AG04449 (cell line): ENCODE measurements at regions not wholly inside any gene's neighbourhood (a gene's known extent, or its start where the extent isn't known, plus 50 kb on each side); places are given as distances from the start of the nearest gene placed in this dataset.

ENCODE experiments used
- CTCF ChIA-PET: fragments of 350-600 bp; formaldehyde crosslinking; extraction: SDS; loops from one replicate; lab custom pipeline; 2021; ENCODE audit warnings: antibody characterized with exemption; lab: Yijun Ruan, JAX
- POLR2A ChIA-PET: fragments of 400-600, 350-600 bp; formaldehyde crosslinking; extraction: SDS; loops from one replicate; lab custom pipeline; 2020; ENCODE audit warnings: antibody characterized with exemption, inconsistent platforms; lab: Yijun Ruan, JAX
- DNase-seq: peaks from one replicate; pipeline ENCODE4 v3.0.0-alpha.2; 2010; ENCODE audit warnings: low read depth, low spot score
- H3K4me3 ChIP-seq: 2 replicates; pipeline ENCODE4 v1.5.1; 2011; ENCODE audit warnings: low read depth, mild to moderate bottlenecking, control low read depth, low read length
- CTCF ChIP-seq: IDR thresholded peaks from one replicate; pipeline ENCODE4 v1.5.1; 2011; ENCODE audit warnings: mild to moderate bottlenecking, moderate library complexity, low read length, control low read depth, inconsistent platforms; ENCODE audit not compliant: insufficient read depth; ENCODE audit errors: missing control alignments

- TF ChIP-seq CTCF = no peak
- DNase-seq = no peak
- ChIA-PET POLR2A (no interaction called here), CTCF (no interaction called here)
- H3K4me3 ChIP-seq = no peak overlapping the region
Measured at GRCh38 chr18:25883091-25883490, 207.3 kb downstream of the SS18 start.

- DNase-seq = no peak
- no peak overlapping the region for H3K4me3 ChIP-seq
- no peak for TF ChIP-seq CTCF
- POLR2A ChIA-PET = no interaction called here
- CTCF ChIA-PET = no interaction called here
Measured at GRCh38 chr18:25881149-25881548, 209.3 kb downstream of the SS18 start.

DNA sequence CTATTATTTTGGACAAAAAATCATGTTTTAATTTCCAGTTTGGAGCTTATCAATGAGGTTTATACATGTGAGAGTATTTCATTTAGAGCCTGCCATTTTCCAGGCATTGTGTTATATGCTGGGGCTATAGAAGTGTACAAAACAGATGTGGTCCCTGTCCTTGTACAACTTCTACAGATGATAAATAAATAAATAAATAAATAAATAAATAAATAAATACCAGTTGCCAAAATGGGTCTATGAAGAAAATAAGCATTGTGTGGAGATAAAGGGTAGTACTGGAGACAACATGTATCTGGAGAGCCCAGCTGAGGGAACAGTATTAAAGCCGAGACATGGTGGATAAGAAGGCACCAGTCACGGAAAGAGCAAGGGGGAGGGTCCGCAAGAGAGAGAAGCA lies 210.0 kb downstream of the SS18 start:
- DNase-seq = no peak
- H3K4me3 ChIP-seq = no peak overlapping the region
- no peak for TF ChIP-seq CTCF
- CTCF ChIA-PET = no interaction called here
- POLR2A ChIA-PET = no interaction called here

DNA sequence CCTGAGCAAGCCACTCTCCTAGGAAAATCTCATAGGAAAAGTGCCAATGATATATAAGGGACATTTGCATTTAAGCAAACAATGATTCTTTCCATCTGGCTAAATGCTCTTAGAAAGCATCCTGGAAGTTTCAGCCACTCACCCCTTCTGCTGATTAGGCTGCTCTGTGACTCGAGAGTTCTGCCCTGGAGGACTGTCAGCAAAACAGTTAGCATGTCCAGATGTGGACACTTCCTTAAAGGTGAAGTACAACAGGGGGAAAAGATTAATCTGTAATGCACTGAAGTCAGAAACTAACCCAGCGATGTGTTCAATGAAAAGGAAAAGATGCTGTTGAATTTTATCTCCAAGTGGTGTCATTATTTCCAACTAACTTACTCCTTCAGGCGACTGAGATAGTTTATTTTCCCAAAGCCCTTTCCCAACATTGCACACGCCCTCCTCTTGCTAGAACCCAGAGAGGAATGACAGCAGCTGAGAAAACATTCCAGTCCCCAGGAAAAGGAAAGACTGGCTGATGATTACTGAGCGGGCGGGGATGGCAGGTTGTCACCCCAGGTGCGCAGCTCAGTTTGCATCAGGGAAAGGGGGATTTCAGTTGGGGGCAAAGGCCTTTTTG lies 214.0 kb downstream of the SS18 start:
- no peak overlapping the region for H3K4me3 ChIP-seq
- DNase-seq = no peak
- ChIA-PET POLR2A (no interaction called here), CTCF (no interaction called here)
- no peak for TF ChIP-seq CTCF

DNA sequence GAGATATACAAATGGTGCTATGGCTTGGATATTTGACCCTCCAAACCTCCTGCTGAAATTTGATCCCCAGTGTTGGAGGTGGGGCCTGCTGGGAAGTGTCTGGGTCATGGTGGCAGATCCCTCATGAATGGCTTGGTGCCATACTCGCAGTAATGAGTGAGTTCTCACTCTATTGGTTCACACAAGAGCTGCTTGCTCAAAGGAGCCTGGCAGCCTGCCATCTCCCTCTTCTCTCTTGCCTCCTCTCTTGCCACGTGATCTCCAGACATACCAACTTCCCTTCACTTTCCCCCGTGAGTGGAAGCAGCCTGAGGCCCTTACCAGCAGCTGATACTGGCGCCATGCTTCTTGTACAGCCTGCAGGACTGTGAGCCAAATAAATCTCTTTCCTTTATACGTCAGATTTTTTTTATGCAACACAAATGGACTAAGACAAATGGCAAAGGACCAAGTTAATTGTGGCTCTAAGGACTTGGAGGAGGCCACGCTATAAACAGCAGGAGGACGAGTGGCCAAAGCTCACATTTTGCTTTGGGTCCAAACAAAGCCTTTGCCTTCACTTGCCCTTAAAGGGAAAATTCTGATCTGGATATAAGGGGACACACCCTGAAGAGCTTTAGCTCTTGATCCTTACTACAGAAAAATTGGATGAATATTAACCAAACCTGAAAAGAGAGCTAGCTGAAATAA lies 214.7 kb downstream of the SS18 start:
- H3K4me3 ChIP-seq = no peak overlapping the region
- POLR2A ChIA-PET = no interaction called here
- TF ChIP-seq CTCF = no peak
- CTCF ChIA-PET = no interaction called here
- DNase-seq = no peak

DNA sequence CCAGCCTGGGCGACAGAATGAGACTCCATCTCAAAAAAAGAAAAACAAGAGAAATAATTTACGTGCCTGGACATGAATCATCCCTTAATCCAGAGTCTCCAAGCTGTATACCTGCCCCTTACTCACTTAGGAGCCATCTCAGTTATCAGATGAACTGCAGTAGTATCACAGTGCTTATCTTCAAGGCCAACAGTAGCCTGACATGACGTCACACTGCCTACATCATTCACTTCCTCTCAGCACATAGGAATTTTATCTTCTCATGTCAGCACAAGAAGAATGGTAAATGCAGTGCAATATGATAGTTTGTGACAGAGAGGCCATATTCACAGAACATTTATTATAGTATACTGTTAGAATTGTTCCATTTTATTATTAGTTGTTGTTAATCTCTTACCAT lies 216.6 kb downstream of the SS18 start:
- CTCF ChIA-PET = no interaction called here
- POLR2A ChIA-PET = no interaction called here
- DNase-seq = no peak
- TF ChIP-seq CTCF = no peak
- H3K4me3 ChIP-seq = no peak overlapping the region
